ENCODE measurements at regions not wholly inside any gene's neighbourhood (a gene's known extent, or its start where the extent isn't known, plus 50 kb on each side); places are given as distances from the start of the nearest gene placed in this dataset.
"Not testable (repeated sequence)": the region's sequence is repeated elsewhere in the genome, so short reads cannot be mapped to it uniquely, and the experiment has no call there.

DNA sequence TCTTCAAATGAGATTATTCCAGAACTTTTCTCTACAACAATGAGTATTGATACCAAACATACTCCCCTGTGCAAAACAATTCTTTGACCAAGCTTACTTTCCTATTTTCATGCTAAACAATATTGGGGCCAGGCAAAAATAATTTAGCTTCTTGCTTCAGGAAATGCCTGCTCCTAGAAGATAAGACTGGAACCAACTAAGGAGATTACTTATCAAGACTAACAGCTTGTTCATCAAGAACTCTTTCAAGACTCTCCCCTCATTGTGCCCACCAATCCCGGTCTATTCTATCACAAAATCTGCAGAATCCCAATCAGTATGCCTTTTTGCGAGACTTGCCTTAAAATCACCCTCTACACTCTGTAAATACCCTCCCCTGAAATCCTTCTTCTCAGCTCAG lies 536.6 kb downstream of the RWDD3 start:
- no peak for DNase-seq (ENCODE audit: low read depth)

DNA sequence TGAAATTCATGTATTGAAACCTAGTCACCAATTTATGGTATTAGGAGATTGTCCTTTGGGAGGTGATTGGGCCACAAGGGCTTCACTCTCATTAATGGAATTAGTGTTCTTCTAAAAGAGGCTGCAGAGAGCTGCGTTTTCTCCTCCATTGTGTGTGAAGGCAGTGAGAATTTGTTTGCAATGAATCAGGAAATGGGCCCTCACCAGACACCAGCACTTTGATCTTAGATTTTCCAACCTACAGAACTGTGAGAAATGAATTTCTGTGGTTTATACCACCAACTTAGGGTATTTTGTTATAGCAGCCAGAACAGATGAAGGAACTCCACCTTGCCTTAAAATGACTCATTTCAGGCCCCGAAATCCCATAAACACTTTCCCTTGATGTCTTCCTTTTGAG lies 544.2 kb downstream of the RWDD3 start:
- no peak for DNase-seq (ENCODE audit: low read depth)

DNA sequence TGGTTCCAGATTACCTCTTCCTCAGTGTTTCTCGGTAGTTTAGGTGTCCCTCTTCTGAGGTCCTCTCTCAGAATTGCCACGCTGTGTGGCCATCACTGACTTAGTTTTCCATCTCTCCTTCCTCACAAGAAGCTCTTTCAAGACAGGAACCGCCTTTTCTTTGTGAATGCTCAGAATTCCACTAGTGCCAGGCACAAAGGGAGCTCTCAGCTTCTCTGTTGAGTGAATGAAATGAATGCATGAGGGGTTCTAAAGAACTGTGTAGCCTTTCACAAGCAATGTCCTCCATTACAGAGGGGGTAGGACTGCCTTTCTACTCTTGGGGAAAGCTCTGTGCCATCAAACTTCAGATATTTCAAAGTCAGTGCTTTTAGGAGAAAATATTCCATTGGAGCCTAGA lies 546.8 kb downstream of the RWDD3 start:
- no peak for DNase-seq (ENCODE audit: low read depth)

DNA sequence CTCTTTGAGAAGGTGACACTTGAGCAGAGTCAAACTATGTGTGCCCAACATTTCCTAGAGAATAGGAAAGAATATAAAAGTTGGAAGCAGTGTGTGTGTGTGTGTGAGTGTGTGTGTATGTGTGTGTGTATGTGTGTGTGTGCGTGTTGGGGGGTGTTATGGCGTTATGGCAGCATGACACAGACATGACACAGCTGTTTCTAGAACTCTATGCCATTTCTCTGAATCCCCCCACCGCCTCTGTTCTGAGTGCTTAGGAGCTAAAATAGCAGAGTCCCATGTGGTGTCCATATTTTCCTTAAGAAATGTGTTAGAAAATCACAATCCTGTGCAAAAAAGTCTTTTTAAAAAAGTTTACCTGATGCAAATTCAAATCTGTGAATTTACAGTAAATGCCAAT lies 556.1 kb downstream of the RWDD3 start:
- DNase-seq (ENCODE audit: low read depth): no peak

DNA sequence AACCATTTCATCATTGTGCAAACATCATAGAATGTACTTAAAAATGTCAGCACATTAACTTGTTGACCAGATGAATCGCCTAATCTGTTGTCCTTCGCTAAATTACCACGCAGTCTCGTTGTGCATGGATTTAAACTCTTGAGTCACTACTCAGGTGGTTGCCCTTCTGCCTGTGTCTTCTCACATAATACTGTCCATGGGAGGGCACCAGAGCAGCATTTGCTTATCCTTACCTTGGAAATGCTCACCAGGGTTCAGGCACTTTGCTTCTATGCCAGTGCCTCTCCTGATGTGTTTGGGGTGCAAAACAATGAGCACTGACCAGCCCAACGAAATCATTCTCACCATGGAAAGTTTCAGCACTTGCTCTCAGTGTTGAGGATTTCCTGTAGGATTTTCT lies 559.9 kb downstream of the RWDD3 start:
- no peak for DNase-seq (ENCODE audit: low read depth)

DNA sequence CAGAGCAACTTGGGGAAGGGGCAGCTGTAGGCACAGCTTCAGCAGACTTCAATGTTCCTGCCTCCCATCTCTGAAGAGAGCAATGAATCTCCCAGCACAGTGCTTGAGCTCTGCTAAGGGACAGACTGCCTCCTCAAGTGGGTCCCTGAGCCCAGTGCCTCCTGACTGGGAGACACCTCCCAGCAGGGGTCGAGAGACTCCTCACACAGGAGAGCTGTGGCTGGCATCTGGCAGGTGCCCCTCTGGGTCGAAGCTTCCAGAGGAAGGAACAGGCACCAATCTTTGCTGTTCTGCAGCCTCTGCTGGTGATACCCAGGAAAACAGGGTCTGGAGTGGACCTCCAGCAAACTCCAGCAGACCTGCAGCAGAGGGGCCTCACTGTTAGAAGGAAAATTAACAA lies 563.8 kb downstream of the RWDD3 start:
- not testable (repeated sequence) for DNase-seq (ENCODE audit: low read depth)

DNA sequence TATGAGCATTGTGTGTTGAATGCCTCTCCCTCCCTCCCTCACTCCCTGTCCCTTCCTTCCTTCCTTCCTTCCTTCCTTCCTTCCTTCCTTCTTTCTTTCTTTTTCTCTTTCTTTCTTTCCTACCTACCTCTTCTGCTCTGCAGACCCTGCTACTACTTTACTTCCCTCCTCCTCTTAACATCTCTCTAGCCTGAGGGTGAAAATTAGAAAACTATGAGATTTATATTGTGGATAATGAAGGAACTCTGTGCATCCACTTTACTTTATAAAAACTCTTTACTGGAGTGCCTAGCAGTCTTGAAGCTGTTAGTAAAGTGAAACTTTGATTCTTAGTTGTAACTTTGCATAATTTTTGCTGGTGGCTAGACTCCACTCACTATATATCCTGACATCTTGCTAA lies 572.2 kb downstream of the RWDD3 start:
- no peak for DNase-seq (ENCODE audit: low read depth)

DNA sequence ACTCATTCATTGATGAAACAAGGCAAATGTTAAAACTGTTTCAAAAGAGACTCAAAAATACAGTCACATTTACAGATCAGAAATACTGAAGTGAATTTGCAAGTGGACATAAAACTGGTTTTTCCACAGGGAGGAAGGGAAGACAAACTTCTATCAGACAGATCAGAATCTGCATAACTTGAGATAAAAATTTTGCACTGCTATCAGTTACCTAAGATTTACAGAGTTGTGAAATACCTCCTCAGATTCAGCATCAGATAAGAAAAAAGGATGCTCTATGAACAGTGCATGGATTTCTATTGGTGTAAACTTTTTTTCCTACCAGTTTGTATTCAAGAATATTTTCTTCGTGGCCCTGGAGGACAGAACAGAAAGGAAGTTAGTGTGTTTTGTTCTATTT lies 575.4 kb downstream of the RWDD3 start:
- DNase-seq (ENCODE audit: low read depth): no peak

DNA sequence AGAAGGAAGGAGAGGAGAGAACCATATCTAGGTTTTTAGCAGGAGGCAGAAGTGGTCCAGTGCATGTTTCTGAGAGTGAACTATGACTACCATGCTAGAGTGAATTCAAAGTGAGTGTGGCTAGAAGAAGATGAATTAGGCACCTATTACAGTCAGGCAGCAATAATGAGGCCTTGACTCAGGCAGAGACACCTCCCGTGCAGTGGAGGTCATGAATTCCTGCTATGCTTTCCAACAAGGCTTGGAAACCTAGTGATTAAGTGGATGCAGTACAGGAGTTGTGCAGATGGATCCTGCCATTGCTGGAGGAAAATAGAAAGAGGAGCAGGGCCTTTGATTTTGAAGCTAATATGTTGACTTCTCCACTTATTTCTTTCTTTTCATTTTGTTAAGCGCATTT lies 581.5 kb downstream of the RWDD3 start:
- DNase-seq (ENCODE audit: low read depth): no peak

DNA sequence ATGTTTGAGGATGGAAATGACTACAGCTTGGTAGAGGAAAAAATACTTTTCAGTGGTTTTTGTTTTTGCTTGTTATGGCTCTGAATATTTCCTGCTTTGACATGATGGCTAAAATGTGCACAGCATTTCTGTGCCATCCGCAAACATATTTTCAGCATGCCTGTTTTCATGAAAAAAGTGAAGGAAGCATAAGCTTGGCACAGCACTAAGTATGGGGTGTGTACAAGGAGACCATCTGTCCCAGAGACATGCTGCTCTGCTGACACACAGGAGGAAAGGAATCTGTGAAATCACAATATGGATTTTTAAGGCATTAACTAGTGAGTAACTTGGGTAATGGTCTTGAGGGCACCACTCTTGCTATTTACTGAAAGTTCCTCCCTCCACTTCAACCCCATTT lies 595.5 kb downstream of the RWDD3 start:
- no peak for DNase-seq (ENCODE audit: low read depth)

DNA sequence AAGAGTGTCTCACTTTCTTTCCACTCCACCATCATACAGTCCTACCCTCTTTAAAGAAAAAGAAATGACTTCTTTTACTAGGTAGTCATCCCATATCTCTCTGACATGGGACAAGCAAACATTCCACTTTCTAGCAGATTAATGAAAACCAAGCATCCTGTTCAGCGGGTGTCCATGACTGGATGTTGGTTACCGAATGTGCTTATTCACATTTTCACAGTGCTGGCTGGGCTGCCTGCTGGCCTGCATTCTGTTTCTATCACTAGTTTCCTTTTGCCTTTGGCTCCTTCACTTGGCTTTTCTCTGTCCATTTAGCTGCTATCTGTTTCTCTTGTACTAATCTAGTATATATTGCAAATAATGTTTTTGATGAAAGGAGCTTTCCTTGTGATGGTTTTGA lies 598.4 kb downstream of the RWDD3 start:
- no peak for DNase-seq (ENCODE audit: low read depth)

DNA sequence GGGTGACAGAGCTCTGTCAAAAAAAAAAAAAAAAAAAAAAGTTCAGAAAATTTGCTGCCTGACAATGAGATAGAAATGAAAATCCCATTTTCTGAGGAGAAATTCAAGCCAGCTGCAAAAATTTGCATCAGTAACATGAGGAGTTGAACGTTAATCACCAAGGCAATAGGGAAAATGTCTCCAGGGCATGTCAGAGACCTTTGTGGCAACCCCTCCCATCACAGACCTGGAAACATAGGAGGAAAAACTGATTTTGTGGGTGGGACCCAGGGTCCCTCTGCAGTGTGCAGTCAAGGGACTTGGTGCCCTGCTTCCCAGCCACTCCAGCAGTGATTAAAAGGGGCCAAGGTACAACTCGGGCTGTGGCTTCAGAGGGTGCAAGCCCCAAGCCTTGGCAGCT lies 615.4 kb downstream of the RWDD3 start:
- no peak for DNase-seq (ENCODE audit: low read depth)

DNA sequence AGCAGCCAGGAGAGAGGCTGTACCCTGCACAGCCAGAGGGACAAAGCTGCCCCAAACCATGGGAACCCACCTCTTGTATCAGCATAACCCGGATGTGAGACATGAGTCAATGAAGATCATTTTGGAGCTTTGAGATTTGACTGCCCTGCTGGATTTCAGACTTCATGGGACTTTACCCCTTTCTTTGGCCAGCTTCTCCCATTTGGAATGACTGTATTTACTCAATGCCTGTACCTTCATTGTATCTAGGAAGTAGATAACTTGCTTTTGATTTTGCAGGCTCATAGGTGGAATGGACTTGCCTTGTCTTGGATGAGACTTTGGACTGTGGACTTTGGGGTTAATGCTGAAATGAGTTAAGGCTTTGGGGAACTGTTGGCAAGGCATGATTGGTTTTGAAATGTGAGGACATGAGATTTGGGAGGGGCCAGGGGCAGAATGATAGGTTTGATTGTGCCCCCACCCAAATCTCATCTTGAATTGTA lies 616.2 kb downstream of the RWDD3 start:
- no peak for DNase-seq (ENCODE audit: low read depth)

DNA sequence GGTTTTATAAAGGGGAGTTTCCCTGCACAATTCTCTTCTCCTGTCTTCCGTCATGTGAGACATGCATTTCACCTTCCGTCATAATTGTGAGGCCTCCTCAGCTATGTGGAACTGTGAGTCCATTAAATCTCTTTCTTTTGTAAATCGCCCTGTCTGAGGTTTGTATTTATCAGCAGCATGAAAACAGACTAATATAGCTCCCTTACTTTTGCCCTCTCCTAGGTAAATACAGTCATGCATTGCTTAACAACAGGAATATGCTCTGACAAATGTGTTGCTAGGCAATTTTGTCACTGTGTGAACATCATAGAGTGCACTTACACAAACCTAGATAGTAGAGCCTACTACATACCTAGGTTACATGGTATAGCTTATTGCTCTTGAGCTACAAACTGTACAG lies 616.8 kb downstream of the RWDD3 start:
- no peak for DNase-seq (ENCODE audit: low read depth)

DNA sequence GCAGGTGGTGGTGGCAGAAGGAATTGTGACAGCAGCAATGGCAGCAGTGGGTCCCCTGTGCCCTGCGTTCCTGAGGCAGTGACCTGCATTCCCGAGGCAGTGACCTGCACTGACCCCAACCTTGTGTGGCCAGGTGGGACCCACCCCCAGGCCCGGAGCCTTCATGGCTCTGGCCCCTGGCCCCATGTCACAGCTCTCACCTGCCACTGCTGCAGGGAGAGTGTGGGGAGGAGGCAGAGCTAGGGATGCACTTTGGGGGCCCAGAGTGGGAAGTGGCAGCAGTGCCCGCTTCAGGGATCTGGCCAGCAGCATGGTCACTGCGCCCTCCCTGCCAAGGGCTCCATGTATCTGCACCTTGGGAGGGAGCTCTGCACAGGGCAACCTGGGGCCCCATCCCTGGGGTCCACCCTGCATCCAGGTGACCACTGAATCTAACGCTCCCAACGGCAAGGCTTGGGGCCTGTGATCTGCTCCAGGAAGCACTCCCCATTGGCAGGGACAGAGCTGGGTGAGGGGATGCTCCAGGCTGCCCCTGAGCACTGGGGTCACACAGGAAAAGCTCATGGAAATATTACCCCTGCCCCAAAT lies 618.6 kb downstream of the RWDD3 start:
- DNase-seq (ENCODE audit: low read depth): no peak

DNA sequence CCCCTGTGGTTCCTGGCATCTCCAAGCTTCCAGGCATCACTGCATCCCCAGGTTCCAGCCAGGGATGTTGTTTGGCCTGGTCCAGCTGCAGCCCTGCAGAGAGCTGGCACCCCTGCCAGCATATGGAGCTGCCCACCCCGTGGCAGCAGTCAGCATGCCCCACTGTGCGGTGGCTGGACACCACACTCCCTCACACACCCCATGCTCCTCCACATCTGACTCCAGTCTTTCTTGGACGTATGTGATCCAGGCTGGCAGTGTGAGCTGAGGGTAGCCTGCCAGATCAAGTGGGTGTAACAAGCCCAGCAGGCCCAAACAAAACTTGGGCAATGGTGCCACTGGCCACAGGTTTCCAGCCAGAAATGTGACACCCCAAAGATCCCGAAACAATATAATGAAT lies 620.4 kb downstream of the RWDD3 start:
- DNase-seq (ENCODE audit: low read depth): no peak

DNA sequence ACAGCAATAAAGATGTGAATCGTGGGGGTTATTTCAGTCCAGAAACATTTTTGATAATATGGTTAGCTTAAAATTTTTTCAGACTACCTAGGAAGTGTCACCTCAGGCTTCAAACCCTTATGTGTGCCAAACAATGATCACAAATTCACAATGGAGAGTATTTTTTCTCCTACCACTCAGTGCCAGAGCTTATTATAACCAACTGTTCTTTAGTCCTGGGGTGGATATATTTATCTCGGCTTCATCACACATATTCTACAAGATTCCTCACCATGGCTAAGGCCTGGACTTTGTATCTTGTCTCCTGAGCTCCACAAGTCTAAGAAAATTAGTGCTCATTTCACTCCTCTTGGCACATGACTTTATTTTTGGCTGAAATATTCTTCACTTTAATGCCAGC lies 629.1 kb downstream of the RWDD3 start:
- no peak for DNase-seq (ENCODE audit: low read depth)

DNA sequence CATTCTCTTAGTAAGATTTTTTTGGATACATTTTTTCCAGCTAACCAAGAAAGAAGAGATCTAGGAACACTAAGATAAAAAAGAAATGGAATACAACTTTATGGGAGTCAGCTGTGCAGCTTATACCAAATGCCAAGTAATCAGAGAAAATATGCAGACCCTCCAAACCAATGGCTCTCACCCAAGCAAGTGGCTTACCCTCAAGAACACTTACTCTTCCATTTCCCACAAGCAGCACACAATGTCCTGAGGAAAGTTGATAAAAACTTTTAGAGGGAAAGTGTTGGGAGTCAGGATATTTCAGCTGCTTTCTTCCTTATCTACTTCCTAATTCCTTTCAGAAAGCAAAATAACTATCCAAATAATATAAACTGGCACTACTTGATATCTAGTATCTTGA lies 631.8 kb downstream of the RWDD3 start:
- DNase-seq (ENCODE audit: low read depth): no peak

DNA sequence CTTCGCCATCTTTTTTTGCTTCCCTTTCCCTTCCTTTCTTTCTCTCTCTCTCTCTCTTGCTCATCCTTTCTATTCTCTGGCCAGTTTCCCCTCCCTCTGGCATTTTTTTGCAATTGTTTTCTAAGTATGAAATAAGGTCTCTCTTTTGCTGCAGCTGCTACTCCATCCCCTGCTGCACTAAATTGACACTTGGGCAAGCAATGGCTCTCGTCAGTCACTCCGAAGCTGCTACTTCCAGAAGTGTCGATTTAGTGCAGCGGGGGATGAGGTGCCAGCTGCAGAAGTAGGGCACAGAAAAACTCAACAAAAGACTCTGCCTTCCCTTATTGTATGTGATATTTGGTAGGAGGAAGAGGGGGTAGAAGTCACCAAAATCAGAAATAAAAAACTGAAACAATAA lies 642.3 kb downstream of the RWDD3 start:
- no peak for DNase-seq (ENCODE audit: low read depth)

DNA sequence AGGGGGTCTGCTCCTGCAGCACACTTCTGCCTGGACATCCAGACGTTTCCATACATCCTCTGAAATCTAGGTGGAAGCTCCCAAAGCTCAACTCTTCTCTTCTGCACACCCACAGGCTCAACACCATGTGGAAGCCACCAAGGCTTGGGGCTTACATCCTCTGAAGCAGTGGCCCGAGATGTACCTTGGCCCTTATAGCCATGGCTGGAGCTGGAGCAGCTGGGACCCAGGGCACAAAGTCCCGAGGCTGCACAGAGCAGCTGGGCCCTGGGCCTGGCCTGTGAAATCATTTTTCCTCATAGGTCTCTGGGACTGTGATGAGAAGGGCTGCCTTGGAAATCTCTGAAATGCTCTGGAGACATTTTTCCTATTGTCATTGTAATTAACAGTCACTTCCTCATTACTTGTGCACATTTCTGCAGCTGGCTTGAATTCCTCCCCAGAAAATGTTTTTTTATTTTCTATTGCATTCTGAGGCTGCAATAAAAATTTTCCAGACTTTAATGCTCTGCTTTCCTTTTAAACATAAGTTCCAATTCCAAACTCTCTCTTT lies 645.6 kb downstream of the RWDD3 start:
- no peak for DNase-seq (ENCODE audit: low read depth)

DNA sequence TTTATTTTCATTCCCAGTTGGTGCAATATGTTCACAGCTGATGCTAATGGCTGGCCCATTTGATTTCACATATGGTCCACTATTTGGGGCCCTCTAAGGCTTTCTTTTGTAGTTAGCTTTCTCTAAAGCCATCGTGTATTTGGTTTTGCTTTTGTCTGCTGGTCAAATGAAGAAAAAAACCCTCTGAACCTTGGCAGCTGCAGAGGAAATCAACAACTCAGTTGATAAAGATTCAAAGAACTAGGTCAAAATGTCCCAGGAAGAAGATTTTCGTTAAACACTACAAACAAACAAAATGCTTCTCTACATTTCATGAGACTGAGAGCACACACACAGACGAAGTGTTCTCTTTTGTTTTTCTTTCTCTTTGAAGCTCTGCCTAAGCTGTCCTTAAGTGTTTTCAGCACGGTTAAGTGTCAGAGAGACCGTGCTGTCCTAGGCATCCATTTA lies 655.0 kb downstream of the RWDD3 start:
- peak; percentile 1 for DNase-seq (ENCODE audit: low read depth)

DNA sequence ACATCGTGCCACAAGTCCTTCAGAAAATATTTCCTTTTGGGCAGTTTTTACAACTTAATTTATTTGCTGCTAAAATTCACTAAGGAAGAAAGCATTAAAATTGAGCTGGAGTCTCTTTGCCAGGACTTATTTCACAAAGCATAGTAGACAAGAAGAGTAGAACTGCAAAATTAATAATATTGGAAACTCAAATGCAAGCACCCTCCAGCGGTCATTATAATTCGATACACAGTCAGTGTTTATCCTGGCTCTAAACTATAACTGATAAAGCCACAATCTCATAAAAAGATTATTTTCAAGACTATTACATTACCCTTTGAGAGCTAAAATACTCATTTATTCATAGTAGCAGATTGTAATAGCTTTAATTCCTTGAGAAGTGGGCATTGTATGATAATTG lies 655.4 kb downstream of the RWDD3 start:
- no peak for DNase-seq (ENCODE audit: low read depth)

DNA sequence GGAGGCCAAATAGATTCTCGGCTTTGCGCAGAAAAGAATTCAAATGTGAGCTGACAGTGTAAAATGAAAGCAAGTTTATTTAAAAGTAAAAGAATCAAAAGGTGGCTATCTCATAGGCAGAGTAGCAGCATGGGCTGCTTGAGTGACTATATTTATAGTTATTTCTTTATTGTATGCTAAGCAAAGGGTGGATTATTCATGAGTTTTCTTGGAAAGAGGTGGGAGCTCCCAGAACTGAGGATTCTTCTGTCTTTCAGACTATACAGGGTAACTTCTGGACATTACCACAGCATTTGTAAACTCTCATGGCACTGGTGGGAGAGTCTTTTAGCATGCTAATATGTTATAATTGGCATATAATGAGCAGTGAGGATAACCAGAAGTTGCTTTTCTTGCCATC lies 659.9 kb downstream of the RWDD3 start:
- no peak for DNase-seq (ENCODE audit: low read depth)

DNA sequence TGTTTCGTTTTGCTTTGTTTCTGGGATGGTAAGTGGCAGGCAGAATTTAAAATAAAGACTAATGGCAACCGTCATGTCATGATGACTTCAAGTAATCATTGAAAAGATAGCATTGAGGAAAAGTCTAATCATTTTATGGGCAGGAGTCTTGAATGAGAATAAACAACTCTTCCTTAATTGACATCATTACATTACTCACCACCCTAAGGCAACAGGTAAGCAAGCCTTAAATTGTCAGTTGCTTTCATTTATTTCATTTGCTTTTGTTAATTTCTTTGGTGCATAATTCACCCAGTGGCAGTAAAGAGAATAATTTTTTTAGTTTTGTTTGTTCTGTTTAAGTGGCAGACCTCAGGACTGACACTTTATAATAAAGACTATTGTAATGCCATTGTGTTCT lies 669.0 kb downstream of the RWDD3 start:
- no peak for DNase-seq (ENCODE audit: low read depth)

All from amniotic epithelial cell (primary cell).